ENCODE measurements at regions not wholly inside any gene's neighbourhood (a gene's known extent, or its start where the extent isn't known, plus 50 kb on each side); places are given as distances from the start of the nearest gene placed in this dataset.

- TF ChIP-seq ATF2 (IDR thresholded peaks at IDR 0.05; ENCODE audit: low read length) (no peak), ASH2L (IDR thresholded peaks at IDR 0.05; ENCODE audit: low read length) (no peak), CHD7 (IDR thresholded peaks at IDR 0.05; ENCODE audit: insufficient replicate concordance, low read length) (no peak), TAF7 (optimal IDR thresholded peaks at IDR 0.05; ENCODE audit: borderline replicate concordance, low read depth, low read length) (no peak), KDM4A (IDR thresholded peaks at IDR 0.05; ENCODE audit: low read depth, low read length, severe bottlenecking) (no peak)
These were observed 247.3 kb downstream of the MN1 start (continued) for GRCh38 chr22:27554106-27554811.

Data from H1 (cell line).